Body of pancreas (tissue), 4 donors: ENCODE measurements at regions not wholly inside any gene's neighbourhood (a gene's known extent, or its start where the extent isn't known, plus 50 kb on each side); places are given as distances from the start of the nearest gene placed in this dataset.
"Not testable (repeated sequence)": the region's sequence is repeated elsewhere in the genome, so short reads cannot be mapped to it uniquely, and the experiment has no call there.

Experiments used
- CTCF ChIP-seq, 7 experiments: fragments of 450-650 bp in 4 of 7; fragments of 200-600 bp in 3 of 7; sonication (generic) in 3 of 7; IDR thresholded peaks; one replicate each; pipeline ENCODE4 v1.5.1; 2016 to 2019; ENCODE audit warnings: antibody characterized with exemption in 7 of 7
- POLR2A ChIP-seq, 3 donors: fragments of 450-650 bp; IDR thresholded peaks; one replicate each; pipeline ENCODE4 v1.6.1; 2016; ENCODE audit warnings: antibody characterized with exemption in 3 of 3, mild to moderate bottlenecking in 2 of 3

DNA sequence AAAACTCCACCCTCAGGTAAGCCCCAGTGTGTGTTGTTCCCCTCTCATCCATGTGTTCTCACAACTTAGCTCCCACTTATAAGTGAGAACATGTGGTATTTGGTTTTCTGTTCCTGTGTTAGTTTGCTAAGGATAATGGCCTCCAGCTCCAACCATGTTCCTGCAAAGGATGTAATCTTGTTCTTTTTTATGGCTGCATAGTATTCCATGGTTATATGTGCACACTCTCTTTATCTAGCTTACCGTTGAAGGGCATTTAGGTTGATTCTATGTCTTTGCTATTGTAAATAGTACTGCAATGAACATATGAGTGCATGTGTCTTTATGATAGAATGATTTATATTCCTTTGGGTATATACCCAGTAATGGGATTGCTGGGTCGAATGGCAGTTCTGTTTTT, 124.4 kb upstream of the RANBP3L start:
- not testable (repeated sequence) for TF ChIP-seq CTCF, POLR2A (IDR thresholded peaks at IDR 0.05)
